PC-3 (cell line): ENCODE measurements at regions not wholly inside any gene's neighbourhood (a gene's known extent, or its start where the extent isn't known, plus 50 kb on each side); places are given as distances from the start of the nearest gene placed in this dataset.

Source experiments
- CTCF ChIP-seq: fragments of 300-600 bp; sonication (generic); conservative IDR thresholded peaks from 2 replicates; pipeline ENCODE4 v1.5.1; 2017; ENCODE audit warnings: antibody characterized with exemption, low read depth, mild to moderate bottlenecking, low read length
- EZH2 ChIP-seq: fragments of 300-600 bp; sonication (generic); IDR thresholded peaks from one replicate; pipeline ENCODE4 v1.6.1; 2017; ENCODE audit warnings: antibody characterized with exemption, mild to moderate bottlenecking, low read length; ENCODE audit not compliant: unreplicated experiment

- TF ChIP-seq CTCF, result no peak
- TF ChIP-seq EZH2, result no peak
Observed at GRCh38 chr13:94851576-94851975, 139.2 kb upstream of the SOX21 start.
